DMS79 (cell line): ENCODE measurements at regions not wholly inside any gene's neighbourhood (a gene's known extent, or its start where the extent isn't known, plus 50 kb on each side); places are given as distances from the start of the nearest gene placed in this dataset.
A peak's percentile ranks its signal among the peaks of the same experiment; 100 is the strongest.
"Not testable (repeated sequence)": the region's sequence is repeated elsewhere in the genome, so short reads cannot be mapped to it uniquely, and the experiment has no call there.

Source experiments
- DNase-seq: peaks from one replicate; lab custom pipeline; 2025; lab: John Stamatoyannopoulos, UW

- no peak for DNase-seq
Measured at GRCh38 chr1:104309673-104310072, 560.0 kb downstream of the AMY1C start.

DNA sequence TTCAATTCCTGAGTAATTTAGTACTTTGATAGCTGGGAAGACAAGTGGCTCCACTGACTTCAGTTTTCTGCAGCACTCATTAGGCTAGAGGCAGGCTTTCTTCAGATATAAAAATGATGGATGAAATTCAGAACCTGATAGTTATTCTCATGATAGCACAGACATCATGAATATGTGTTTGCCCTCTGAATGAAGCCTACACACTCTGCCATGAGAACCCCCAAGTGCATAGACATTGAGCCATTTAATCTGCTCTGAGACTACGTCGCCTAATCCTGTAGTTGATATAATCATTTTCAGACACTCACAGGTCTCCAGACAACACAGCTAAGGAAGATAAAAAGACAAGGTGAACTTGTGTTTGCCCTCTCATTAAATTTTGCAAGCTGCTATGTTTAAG lies 566.1 kb downstream of the AMY1C start:
- no peak for DNase-seq

GRCh38 chr1:104322131-104322530 lies 572.4 kb downstream of the AMY1C start:
- no peak for DNase-seq

DNA sequence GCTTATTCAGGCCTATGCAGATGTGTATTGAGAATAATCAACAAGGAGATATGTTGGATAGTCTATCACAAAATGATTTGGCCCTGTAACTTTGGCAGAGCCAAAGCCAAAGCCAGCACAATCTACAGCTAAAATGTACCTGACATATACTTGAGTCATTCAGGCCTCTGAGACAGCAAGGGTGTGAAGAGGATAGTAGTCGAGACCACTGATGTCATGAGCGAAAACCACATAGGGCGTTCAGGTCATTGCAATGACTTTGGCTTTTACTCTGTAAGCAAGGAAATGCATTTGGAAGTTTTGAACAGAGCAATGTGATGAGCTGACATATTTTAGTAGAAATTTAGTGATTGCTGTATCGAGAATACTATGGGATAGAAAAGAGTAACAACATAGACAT lies 579.6 kb downstream of the AMY1C start:
- DNase-seq: no peak

- DNase-seq: no peak
Measured at GRCh38 chr1:104331763-104332162, 582.1 kb downstream of the AMY1C start.

- DNase-seq: not testable (repeated sequence)
Measured at GRCh38 chr1:104337927-104338326, 588.2 kb downstream of the AMY1C start.

- DNase-seq: no peak
Measured at GRCh38 chr1:104341944-104342343, 592.2 kb downstream of the AMY1C start.

DNA sequence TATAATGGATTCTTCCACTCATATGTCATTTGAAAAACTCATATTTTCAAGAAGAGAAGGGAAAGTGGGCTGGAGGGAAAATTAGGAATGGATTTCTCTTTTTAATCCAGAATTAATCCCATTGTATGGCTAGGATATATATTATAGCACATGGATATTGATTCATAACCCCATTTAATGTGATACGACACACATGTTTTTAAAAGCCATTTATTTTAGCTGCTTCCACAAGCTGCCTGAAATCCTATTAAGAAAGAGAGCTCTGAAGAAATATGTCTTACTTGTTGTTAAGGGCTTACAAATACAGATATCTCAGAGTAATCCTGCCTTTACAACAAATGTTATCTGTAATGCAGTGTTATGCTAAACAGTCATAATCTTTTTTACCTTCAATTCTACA lies 598.6 kb downstream of the AMY1C start:
- no peak for DNase-seq

DNA sequence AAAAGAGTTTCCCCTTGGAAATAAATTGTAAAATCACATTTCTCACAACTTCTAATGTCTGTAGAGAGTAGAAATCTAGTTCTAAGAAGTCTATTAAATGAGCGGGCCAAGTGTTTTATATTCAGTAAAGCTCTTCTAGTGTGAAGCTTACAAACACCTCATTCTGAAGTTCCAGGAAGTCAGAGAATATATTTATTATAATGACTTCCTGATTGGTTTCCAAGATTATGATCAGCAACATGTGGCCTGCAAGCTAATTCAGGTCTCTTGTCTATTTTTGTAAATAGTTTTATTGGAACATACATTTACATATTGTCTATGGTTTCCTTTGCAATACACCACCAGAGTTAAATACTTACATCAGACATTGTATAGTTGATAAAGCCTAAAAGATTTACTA lies 603.9 kb downstream of the AMY1C start:
- DNase-seq: no peak

DNA sequence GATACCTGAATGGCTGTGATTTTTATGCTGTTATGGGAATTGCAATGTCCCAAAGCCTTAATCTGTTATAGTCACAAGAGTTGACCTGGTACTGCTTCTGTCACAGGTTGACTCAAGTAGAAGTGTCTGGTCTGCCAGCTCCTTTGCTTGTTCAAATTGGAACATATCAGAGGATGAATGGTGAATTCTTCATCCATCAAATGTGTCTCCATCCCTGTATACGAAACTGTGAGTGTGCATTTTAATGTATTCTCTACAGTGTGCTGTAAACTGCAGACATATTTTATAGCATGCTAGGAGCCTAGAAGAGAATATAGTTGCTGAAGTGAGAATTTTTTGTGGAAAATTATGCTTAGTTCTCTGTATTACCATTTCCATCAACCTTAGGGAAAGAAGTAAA lies 608.4 kb downstream of the AMY1C start:
- DNase-seq: no peak

GRCh38 chr1:104358621-104359020 lies 608.9 kb downstream of the AMY1C start:
- no peak for DNase-seq

DNA sequence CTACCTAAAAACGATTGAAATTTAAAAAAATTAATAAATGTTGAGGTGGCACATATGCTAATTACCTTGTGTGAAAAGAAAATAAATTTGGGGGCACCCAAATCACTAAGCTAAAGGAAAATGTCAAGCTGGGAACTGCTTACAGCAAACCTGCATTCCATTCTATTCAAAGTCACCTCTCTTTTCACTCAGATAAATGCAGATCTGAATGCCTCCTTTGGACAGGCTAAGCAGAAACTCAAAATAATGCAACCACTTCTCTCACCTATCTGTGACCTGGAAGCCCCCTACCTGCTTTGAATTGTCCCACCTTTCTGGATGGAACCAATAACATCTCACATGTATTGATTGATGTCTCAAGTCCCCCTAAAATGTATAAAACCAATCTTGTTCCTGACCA lies 628.7 kb downstream of the AMY1C start:
- no peak for DNase-seq

DNA sequence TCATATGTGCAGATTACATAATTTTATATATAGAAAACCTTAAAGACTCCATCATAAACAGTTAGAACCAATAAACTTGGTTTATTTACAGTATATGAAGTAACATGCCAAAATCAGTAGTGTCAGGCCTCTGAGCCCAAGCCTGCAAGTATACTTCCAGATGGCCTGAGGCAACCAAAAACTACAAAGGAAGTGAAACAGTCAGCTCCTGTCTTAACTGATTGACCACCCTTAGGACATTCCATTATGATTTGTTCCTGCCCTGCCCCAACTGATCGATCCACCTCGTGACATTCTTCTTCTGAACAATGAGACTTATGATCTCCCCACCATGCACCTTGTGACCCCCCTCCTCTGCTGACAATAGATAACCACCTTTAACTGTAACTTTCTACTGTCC lies 630.3 kb downstream of the AMY1C start:
- DNase-seq: no peak

DNA sequence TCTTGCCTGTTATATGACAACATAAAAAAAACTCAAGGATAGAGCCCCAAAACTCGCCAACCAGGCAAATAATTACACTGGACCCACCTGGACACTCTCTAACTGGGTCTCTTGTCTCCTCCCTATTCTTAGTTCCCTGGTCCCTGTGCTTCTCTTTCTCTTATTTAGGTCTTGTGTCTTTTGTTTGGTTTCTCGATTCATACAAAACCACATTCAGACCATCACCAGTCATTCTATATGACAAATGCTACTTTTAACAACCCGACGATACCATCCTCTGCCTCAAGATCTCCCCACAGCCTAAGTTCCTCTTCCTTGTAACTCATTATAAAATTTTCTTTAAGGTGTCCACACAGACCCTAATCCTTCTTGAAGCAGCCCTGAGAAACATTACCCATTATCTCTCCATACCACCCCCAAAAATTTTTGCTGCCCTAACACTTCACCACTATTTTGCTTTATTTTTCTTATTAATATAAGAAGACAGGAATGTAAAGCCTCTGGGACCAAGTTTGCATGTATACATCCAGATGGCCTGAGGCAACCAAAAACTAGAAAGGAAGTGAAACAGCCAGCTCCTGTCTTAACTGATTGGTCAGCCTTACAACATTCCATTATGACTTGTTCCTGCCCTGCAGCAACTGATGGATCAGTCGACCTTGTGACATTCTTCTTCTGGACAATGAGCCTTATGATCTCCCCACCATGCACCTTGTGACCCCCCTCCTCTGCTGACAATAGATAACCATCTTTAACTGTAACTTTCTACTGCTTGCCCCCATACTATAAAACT lies 638.2 kb downstream of the AMY1C start:
- DNase-seq: no peak

GRCh38 chr1:104392552-104392951 lies 642.9 kb downstream of the AMY1C start:
- no peak for DNase-seq

DNA sequence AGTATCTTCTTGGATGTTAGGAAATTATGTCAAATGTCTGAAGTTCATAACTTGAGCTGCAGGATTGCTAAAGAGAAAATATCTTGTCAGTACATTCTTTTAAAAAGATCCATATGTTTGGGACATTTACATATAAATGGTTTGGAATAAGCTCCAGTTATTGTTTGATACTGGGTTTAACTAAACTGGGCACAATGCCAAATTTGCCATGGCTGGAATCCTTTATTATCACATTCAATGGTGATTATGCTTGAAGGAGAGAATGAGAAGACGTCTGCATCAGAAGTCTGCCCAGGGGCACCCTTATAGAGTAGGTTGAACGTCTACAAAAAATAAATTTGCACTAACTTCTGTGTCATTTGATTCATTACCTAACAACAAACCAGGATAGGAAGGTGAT lies 652.5 kb downstream of the AMY1C start:
- peak; percentile 25 for DNase-seq

GRCh38 chr1:104403883-104404282 lies 654.2 kb downstream of the AMY1C start:
- DNase-seq: no peak

- DNase-seq: no peak
Measured at GRCh38 chr1:104406728-104407127, 657.0 kb downstream of the AMY1C start.

- DNase-seq: no peak
Measured at GRCh38 chr1:104408268-104408667, 658.6 kb downstream of the AMY1C start.

DNA sequence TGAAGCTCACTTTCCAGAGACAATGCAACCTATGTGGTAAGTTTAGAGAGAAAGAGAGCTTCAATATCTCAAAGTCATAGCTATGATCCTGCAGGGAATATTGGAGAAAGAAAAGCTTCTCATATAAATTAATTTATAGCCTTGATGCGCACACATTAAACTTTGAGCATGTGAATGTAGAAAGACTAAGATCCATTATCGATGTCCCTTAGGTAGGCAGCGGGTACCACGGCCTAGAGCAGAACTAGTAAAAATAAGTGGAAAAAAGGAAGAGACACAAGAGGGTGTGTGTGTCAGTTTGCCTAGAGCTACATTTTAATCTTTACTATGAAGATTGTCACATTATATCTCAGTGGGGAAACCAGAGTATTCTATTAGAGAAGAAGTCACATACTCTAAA lies 685.6 kb downstream of the AMY1C start:
- no peak for DNase-seq

DNA sequence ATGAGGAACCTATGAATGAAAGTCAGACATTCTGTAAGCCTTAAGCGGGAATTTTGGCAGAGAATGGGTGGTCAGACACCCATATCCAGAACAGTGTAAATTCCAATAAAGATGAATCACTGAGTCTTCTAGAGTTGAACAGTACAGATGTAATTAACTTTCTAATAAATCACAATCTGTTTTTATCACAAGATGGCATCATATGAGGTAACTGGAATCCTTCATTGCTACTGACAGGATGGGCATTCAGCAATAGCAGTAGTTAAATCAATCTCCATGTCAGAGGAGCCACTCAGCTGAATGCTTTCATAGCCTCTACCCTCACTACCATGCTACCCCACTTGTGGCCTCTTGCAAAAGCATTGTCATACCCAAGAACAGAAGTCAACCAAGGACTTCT lies 690.3 kb downstream of the AMY1C start:
- DNase-seq: no peak

- no peak for DNase-seq
Measured at GRCh38 chr1:104456724-104457123, 707.0 kb downstream of the AMY1C start.

DNA sequence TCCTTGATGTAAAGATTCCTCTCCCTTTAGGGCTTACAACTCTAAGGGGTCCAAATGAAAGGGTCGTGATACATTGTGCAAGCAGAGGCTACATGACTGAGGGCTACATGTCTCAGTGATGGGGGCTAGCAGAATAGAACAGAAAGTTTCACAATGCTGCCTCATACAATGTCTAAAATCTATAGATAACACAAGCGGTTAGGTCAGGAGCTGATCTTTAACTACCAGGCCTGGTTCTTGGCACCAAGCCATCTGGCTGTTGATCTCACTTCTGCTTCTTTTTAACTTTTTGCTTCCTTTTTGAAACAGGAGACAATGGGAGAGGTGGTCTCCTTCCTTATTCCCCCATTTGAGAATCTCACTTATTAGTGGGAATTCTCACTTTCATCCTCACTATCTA lies 710.2 kb downstream of the AMY1C start:
- no peak for DNase-seq

- DNase-seq: no peak
Measured at GRCh38 chr1:104460880-104461279, 711.2 kb downstream of the AMY1C start.
